HEK293 (cell line): ENCODE measurements at regions not wholly inside any gene's neighbourhood (a gene's known extent, or its start where the extent isn't known, plus 50 kb on each side); places are given as distances from the start of the nearest gene placed in this dataset.

Experiments used
- CTCF ChIA-PET: fragments of 350-600 bp; formaldehyde crosslinking; extraction: SDS; loops from one replicate; lab custom pipeline; 2021; ENCODE audit warnings: antibody characterized with exemption; lab: Yijun Ruan, JAX
- POLR2A ChIA-PET: fragments of 300-600 bp; formaldehyde crosslinking; extraction: SDS; loops from one replicate; lab custom pipeline; 2020; ENCODE audit warnings: antibody characterized with exemption, inconsistent platforms; lab: Yijun Ruan, JAX
- H3K27ac ChIP-seq: fragments of 200-500 bp; sonication (Bioruptor generic); 2 replicates; pipeline ENCODE4 v1.5.1; 2014; ENCODE audit warnings: low read depth, low read length, control low read depth, inconsistent platforms; ENCODE audit errors: extremely low read depth
- H3K36me3 ChIP-seq, 2 experiments: fragments of 200-500 bp in 1 of 2; sonication (Bioruptor generic) in 1 of 2; 1 replicate in 1 of 2; 2 replicates in 1 of 2; pipeline ENCODE4 v1.5.1; 2014 to 2017; ENCODE audit warnings: inconsistent platforms in 2 of 2, low read length in 2 of 2; ENCODE audit not compliant: control insufficient read depth in 2 of 2, insufficient read depth in 1 of 2
- H3K4me1 ChIP-seq: fragments of 200-500 bp; sonication (Bioruptor generic); 2 replicates; pipeline ENCODE4 v1.5.1; 2014; ENCODE audit warnings: mild to moderate bottlenecking, low read length, inconsistent platforms; ENCODE audit not compliant: control insufficient read depth, insufficient read depth
- H3K4me3 ChIP-seq: 2 replicates; pipeline ENCODE4 v1.5.1; 2011; ENCODE audit warnings: low read depth, mild to moderate bottlenecking, control low read depth, low read length, moderate library complexity
- H3K9me3 ChIP-seq: fragments of 200-500 bp; sonication (Bioruptor generic); 2 replicates; pipeline ENCODE4 v1.5.1; 2014; ENCODE audit warnings: low read depth, low read length, inconsistent platforms; ENCODE audit not compliant: control insufficient read depth, insufficient read depth
- INSM2 ChIP-seq: fragments of 450-650 bp; formaldehyde crosslinking; IDR thresholded peaks from 2 replicates; pipeline ENCODE4 v1.5.1; 2016; ENCODE audit warnings: missing biosample characterization, missing genetic modification characterization
- KLF1 ChIP-seq: fragments of 450-650 bp; formaldehyde crosslinking; IDR thresholded peaks from 2 replicates; pipeline ENCODE4 v1.5.1; 2016; ENCODE audit warnings: missing biosample characterization, missing genetic modification characterization
- KLF10 ChIP-seq: fragments of 450-650 bp; IDR thresholded peaks from 2 replicates; pipeline ENCODE4 v1.5.1; 2018; ENCODE audit warnings: missing biosample characterization, mild to moderate bottlenecking, missing genetic modification characterization
- KLF16 ChIP-seq: fragments of 450-650 bp; formaldehyde crosslinking; IDR thresholded peaks from 2 replicates; pipeline ENCODE4 v1.5.1; 2017; ENCODE audit warnings: missing biosample characterization, missing genetic modification characterization
- PRDM4 ChIP-seq: fragments of 450-650 bp; formaldehyde crosslinking; IDR thresholded peaks from 2 replicates; pipeline ENCODE4 v1.5.1; 2017; ENCODE audit warnings: missing biosample characterization, missing genetic modification characterization
- REPIN1 ChIP-seq: fragments of 450-650 bp; formaldehyde crosslinking; IDR thresholded peaks from 2 replicates; pipeline ENCODE4 v1.5.1; 2017; ENCODE audit warnings: missing biosample characterization, missing genetic modification characterization, low read depth
- SCRT2 ChIP-seq: fragments of 450-650 bp; formaldehyde crosslinking; IDR thresholded peaks from 2 replicates; pipeline ENCODE4 v1.5.1; 2016; ENCODE audit warnings: missing biosample characterization, missing genetic modification characterization
- ZNF2 ChIP-seq: fragments of 450-650 bp; formaldehyde crosslinking; IDR thresholded peaks from 2 replicates; pipeline ENCODE4 v1.5.1; 2016; ENCODE audit warnings: missing biosample characterization, missing genetic modification characterization
- ZNF548 ChIP-seq: fragments of 450-650 bp; formaldehyde crosslinking; IDR thresholded peaks from 2 replicates; pipeline ENCODE4 v1.5.1; 2016; ENCODE audit warnings: missing biosample characterization, missing genetic modification characterization
- ZNF610 ChIP-seq: fragments of 450-650 bp; formaldehyde crosslinking; IDR thresholded peaks from 2 replicates; pipeline ENCODE4 v1.5.1; 2016; ENCODE audit warnings: missing biosample characterization, missing genetic modification characterization, borderline replicate concordance
- ZNF658 ChIP-seq: fragments of 450-650 bp; formaldehyde crosslinking; IDR thresholded peaks from 2 replicates; pipeline ENCODE4; 2016; ENCODE audit warnings: missing biosample characterization, missing genetic modification characterization
- ZNF792 ChIP-seq: fragments of 450-650 bp; formaldehyde crosslinking; IDR thresholded peaks from 2 replicates; pipeline ENCODE4 v1.5.1; 2016; ENCODE audit warnings: missing biosample characterization, missing genetic modification characterization
- ZNF843 ChIP-seq: fragments of 450-650 bp; formaldehyde crosslinking; IDR thresholded peaks from 2 replicates; pipeline ENCODE4 v1.5.1; 2016; ENCODE audit warnings: missing biosample characterization, missing genetic modification characterization
- TF ChIP-seq, protein P1 (sequence below): fragments of 450-650 bp; formaldehyde crosslinking; IDR thresholded peaks from 2 replicates; pipeline ENCODE4 v1.5.1; 2017; ENCODE audit warnings: missing biosample characterization, mild to moderate bottlenecking, missing genetic modification characterization, moderate library complexity
- TF ChIP-seq, protein P2 (sequence below): fragments of 450-650 bp; formaldehyde crosslinking; IDR thresholded peaks from 2 replicates; pipeline ENCODE4 v1.5.1; 2017; ENCODE audit warnings: missing biosample characterization, missing genetic modification characterization
- TF ChIP-seq, protein P3 (sequence below): fragments of 450-650 bp; formaldehyde crosslinking; IDR thresholded peaks from 2 replicates; pipeline ENCODE4 v1.5.1; 2016; ENCODE audit warnings: missing biosample characterization, missing genetic modification characterization
- TF ChIP-seq, protein P4 (sequence below): fragments of 450-650 bp; formaldehyde crosslinking; IDR thresholded peaks from 2 replicates; pipeline ENCODE4 v1.5.1; 2017; ENCODE audit warnings: missing biosample characterization, missing genetic modification characterization

- Histone ChIP-seq H3K4me1 (peaks cover 3% of the 10 kb centered on the region; the same call in 1 of the 2 replicates), H3K4me3 (no peak overlapping the region), H3K27ac (no peak overlapping the region), H3K9me3 (no peaks in the 10 kb centered on the region), H3K36me3 (no peaks in the 10 kb centered on the region)
- TF ChIP-seq ZNF548 (tag by site-specific recombination) (no peak), KLF1 (tag by site-specific recombination) (no peak), ZNF843 (peak; percentile 52)
- ChIA-PET POLR2A (no interaction called here), CTCF (interaction anchor here (0.6 to 0.7 kb wide), 3 partner anchors 18 to 1372 kb away, joined by 3 to 7 read pairs (median 4); no protein-coding TSS in a partner anchor)
These were observed 393.5 kb upstream of the ADGRL2 start for GRCh38 chr1:81407000-81407821.

DNA sequence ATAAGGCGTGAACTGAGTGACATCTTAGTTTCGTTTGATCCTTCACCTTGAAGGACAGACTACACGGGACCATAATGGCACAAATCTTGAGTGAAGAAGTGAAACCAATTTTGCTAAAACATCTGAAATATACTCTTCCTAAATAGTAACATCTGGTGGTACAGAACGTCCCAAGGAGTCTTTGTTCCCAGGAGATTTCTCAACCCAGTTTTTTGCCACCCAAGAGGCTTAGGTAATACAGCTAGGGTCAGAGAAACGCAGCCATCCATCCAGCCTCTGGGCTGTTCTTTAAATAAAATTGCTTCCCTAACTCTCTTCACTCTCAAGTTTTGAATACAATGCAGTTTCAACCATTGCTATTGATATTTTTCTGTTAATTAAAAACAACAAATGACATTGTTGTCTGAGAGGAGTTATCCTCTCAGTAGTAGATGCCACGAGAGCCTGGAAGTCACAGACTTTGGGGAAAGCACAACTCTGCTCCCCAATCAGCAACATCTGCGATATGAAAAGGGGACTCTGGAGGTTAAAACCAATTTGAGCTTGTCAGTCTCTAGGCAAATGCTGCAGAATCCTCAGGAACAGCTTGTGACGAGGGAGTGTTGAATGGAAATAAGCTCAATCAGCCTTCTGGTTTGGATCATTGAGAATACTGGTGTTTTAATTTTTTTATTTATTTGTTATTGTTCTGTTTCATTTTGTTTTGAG lies 394.3 kb upstream of the ADGRL2 start:
- TF ChIP-seq SCRT2 (tag by site-specific recombination), result no peak
- TF ChIP-seq ZNF2 (tag by site-specific recombination), result no peak
- TF ChIP-seq, protein P1, sequence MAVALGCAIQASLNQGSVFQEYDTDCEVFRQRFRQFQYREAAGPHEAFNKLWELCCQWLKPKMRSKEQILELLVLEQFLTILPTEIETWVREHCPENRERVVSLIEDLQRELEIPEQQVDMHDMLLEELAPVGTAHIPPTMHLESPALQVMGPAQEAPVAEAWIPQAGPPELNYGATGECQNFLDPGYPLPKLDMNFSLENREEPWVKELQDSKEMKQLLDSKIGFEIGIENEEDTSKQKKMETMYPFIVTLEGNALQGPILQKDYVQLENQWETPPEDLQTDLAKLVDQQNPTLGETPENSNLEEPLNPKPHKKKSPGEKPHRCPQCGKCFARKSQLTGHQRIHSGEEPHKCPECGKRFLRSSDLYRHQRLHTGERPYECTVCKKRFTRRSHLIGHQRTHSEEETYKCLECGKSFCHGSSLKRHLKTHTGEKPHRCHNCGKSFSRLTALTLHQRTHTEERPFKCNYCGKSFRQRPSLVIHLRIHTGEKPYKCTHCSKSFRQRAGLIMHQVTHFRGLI (tag by site-specific recombination), result no peak
- TF ChIP-seq INSM2 (tag by site-specific recombination), result no peak
- no peak for TF ChIP-seq ZNF792
- Histone ChIP-seq H3K27ac (no peak overlapping the region), H3K4me3 (no peak overlapping the region), H3K4me1 (peaks cover 3% of the 10 kb centered on the region; the same call in 1 of the 2 replicates), H3K9me3 (no peaks in the 10 kb centered on the region), H3K36me3 (no peaks in the 10 kb centered on the region)
- ChIA-PET POLR2A (no interaction called here), CTCF (interaction anchor here (0.7 kb wide), 1 partner anchor 340 kb away, joined by 7 read pairs; no protein-coding TSS in a partner anchor)

- POLR2A ChIA-PET, result no interaction called here
- no peaks in the 10 kb centered on the region for H3K9me3 ChIP-seq
- no peaks in the 10 kb centered on the region for H3K36me3 ChIP-seq
- H3K27ac ChIP-seq, result no peak overlapping the region
- CTCF ChIA-PET, result interaction anchor here (0.6 to 1.5 kb wide), 2 partner anchors 17 to 25 kb away, joined by 3 to 4 read pairs; no protein-coding TSS in a partner anchor
- H3K4me3 ChIP-seq, result no peak overlapping the region
- no peaks in the 10 kb centered on the region for H3K4me1 ChIP-seq
- TF ChIP-seq PRDM4 (tag by site-specific recombination) (no peak), KLF10 (tag by site-specific recombination) (no peak), REPIN1 (tag by site-specific recombination) (no peak), KLF16 (tag by site-specific recombination) (no peak), ZNF610 (no peak), ZNF658 (tag by site-specific recombination) (no peak)
- TF ChIP-seq, protein P2, sequence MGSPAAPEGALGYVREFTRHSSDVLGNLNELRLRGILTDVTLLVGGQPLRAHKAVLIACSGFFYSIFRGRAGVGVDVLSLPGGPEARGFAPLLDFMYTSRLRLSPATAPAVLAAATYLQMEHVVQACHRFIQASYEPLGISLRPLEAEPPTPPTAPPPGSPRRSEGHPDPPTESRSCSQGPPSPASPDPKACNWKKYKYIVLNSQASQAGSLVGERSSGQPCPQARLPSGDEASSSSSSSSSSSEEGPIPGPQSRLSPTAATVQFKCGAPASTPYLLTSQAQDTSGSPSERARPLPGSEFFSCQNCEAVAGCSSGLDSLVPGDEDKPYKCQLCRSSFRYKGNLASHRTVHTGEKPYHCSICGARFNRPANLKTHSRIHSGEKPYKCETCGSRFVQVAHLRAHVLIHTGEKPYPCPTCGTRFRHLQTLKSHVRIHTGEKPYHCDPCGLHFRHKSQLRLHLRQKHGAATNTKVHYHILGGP (tag by site-specific recombination), result no peak
- TF ChIP-seq, protein P3, sequence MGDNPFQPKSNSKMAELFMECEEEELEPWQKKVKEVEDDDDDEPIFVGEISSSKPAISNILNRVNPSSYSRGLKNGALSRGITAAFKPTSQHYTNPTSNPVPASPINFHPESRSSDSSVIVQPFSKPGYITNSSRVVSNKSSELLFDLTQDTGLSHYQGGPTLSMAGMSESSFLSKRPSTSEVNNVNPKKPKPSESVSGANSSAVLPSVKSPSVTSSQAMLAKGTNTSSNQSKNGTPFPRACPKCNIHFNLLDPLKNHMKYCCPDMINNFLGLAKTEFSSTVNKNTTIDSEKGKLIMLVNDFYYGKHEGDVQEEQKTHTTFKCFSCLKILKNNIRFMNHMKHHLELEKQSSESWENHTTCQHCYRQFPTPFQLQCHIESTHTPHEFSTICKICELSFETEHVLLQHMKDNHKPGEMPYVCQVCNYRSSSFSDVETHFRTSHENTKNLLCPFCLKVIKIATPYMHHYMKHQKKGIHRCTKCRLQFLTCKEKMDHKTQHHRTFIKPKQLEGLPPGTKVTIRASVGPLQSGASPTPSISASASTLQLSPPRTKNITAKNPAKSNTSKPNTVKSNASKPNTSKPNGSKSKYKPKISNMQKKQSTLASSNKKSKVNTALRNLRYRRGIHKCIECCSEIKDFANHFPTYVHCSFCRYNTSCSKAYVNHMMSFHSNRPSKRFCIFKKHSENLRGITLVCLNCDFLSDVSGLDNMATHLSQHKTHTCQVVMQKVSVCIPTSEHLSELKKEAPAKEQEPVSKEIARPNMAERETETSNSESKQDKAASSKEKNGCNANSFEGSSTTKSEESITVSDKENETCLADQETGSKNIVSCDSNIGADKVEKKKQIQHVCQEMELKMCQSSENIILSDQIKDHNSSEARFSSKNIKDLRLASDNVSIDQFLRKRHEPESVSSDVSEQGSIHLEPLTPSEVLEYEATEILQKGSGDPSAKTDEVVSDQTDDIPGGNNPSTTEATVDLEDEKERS (tag by site-specific recombination), result no peak
- TF ChIP-seq, protein P4, sequence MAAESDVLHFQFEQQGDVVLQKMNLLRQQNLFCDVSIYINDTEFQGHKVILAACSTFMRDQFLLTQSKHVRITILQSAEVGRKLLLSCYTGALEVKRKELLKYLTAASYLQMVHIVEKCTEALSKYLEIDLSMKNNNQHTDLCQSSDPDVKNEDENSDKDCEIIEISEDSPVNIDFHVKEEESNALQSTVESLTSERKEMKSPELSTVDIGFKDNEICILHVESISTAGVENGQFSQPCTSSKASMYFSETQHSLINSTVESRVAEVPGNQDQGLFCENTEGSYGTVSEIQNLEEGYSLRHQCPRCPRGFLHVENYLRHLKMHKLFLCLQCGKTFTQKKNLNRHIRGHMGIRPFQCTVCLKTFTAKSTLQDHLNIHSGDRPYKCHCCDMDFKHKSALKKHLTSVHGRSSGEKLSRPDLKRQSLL (tag by site-specific recombination), result no peak
These were observed 402.7 kb upstream of the ADGRL2 start for GRCh38 chr1:81398041-81398440.
